ENCODE measurements at regions not wholly inside any gene's neighbourhood (a gene's known extent, or its start where the extent isn't known, plus 50 kb on each side); places are given as distances from the start of the nearest gene placed in this dataset.

- intact Hi-C loops (cut with micrococcal nuclease), result no loop called here
- H3K4me1 Mint-ChIP-seq (ENCODE audit: low read depth), result no peaks in the 10 kb centered on the region
- H3K27me3 Mint-ChIP-seq, result peaks cover 8% of the 10 kb centered on the region
- ATAC-seq (no peak), DNase-seq (no peak)
- H3K36me3 Mint-ChIP-seq (ENCODE audit: low read depth), result no peaks in the 10 kb centered on the region
- no peak overlapping the region for H3K4me3 Mint-ChIP-seq
- no peaks in the 10 kb centered on the region for H3K9me3 Mint-ChIP-seq
- no peak for TF ChIP-seq CTCF (IDR thresholded peaks at IDR 0.05)
- POLR2A ChIA-PET, result no interaction called here
- no peak overlapping the region for H3K27ac Mint-ChIP-seq
- CTCF ChIA-PET, result no interaction called here
Measured at GRCh38 chr9:85237478-85237877, 504.3 kb downstream of the AGTPBP1 start.

GRCh38 chr9:85230081-85230480, 511.7 kb downstream of the AGTPBP1 start:
- no peak for TF ChIP-seq CTCF (IDR thresholded peaks at IDR 0.05)
- H3K36me3 Mint-ChIP-seq (ENCODE audit: low read depth), result no peaks in the 10 kb centered on the region
- no peak overlapping the region for H3K27ac Mint-ChIP-seq
- ATAC-seq, result no peak
- POLR2A ChIA-PET, result no interaction called here
- CTCF ChIA-PET, result no interaction called here
- peaks cover 6% of the 10 kb centered on the region for H3K27me3 Mint-ChIP-seq
- no peak for DNase-seq
- intact Hi-C loops (cut with micrococcal nuclease), result no loop called here
- no peaks in the 10 kb centered on the region for H3K9me3 Mint-ChIP-seq
- no peaks in the 10 kb centered on the region for H3K4me1 Mint-ChIP-seq (ENCODE audit: low read depth)
- H3K4me3 Mint-ChIP-seq, result no peak overlapping the region

- H3K27ac Mint-ChIP-seq, result no peak overlapping the region
- ChIA-PET CTCF (no interaction called here), POLR2A (interaction anchor here (0.9 kb wide), 1 partner anchor 46 kb away, joined by 4 read pairs; no protein-coding TSS in a partner anchor)
- H3K4me1 Mint-ChIP-seq (ENCODE audit: low read depth), result no peaks in the 10 kb centered on the region
- no peaks in the 10 kb centered on the region for H3K9me3 Mint-ChIP-seq
- TF ChIP-seq CTCF (IDR thresholded peaks at IDR 0.05), result no peak
- no peaks in the 10 kb centered on the region for H3K36me3 Mint-ChIP-seq (ENCODE audit: low read depth)
- ATAC-seq (no peak), DNase-seq (no peak)
- H3K27me3 Mint-ChIP-seq, result peaks cover 1% of the 10 kb centered on the region
- intact Hi-C loops (cut with micrococcal nuclease), result no loop called here
- H3K4me3 Mint-ChIP-seq, result no peak overlapping the region
Measured at GRCh38 chr9:85228111-85228855, 513.5 kb downstream of the AGTPBP1 start.

- Mint-ChIP-seq H3K4me1 (ENCODE audit: low read depth) (no peaks in the 10 kb centered on the region), H3K36me3 (ENCODE audit: low read depth) (no peaks in the 10 kb centered on the region), H3K27me3 (peaks cover 1% of the 10 kb centered on the region), H3K27ac (no peak overlapping the region), H3K4me3 (no peak overlapping the region), H3K9me3 (no peaks in the 10 kb centered on the region)
- POLR2A ChIA-PET, result no interaction called here
- DNase-seq (no peak), ATAC-seq (no peak)
- TF ChIP-seq CTCF (IDR thresholded peaks at IDR 0.05), result no peak
- CTCF ChIA-PET, result no interaction called here
- intact Hi-C loops (cut with micrococcal nuclease), result no loop called here
Measured at GRCh38 chr9:85225180-85225579, 516.6 kb downstream of the AGTPBP1 start.

- DNase-seq (no peak), ATAC-seq (no peak)
- no peak overlapping the region for H3K4me3 Mint-ChIP-seq
- H3K4me1 Mint-ChIP-seq (ENCODE audit: low read depth), result no peaks in the 10 kb centered on the region
- no peak for TF ChIP-seq CTCF (IDR thresholded peaks at IDR 0.05)
- no peaks in the 10 kb centered on the region for H3K9me3 Mint-ChIP-seq
- no peak overlapping the region for H3K27ac Mint-ChIP-seq
- H3K36me3 Mint-ChIP-seq (ENCODE audit: low read depth), result no peaks in the 10 kb centered on the region
- intact Hi-C loops (cut with micrococcal nuclease), result no loop called here
- peaks cover 1% of the 10 kb centered on the region for H3K27me3 Mint-ChIP-seq
- ChIA-PET POLR2A (no interaction called here), CTCF (no interaction called here)
Measured at GRCh38 chr9:85224729-85225128, 517.0 kb downstream of the AGTPBP1 start.
